ENCODE measurements at regions not wholly inside any gene's neighbourhood (a gene's known extent, or its start where the extent isn't known, plus 50 kb on each side); places are given as distances from the start of the nearest gene placed in this dataset.

GRCh38 chr6:134784336-134784735 lies 165.6 kb downstream of the ALDH8A1 start:
- no peaks in the 10 kb centered on the region for H3K23me2 ChIP-seq (ENCODE audit: low read depth, low read length)
- no peak overlapping the region for H3K56ac ChIP-seq (replicated peaks; ENCODE audit: insufficient read length, low read depth, low read length)
- CTCF ChIA-PET (ENCODE audit: partially characterized antibody), result interaction anchor here (0.9 kb wide), 1 partner anchor 43 kb away, joined by 3 read pairs; no protein-coding TSS in a partner anchor
- H3K4me1 ChIP-seq (replicated peaks in 1 of 4; ENCODE audit: control insufficient read depth in 3 of 4, insufficient read depth in 4 of 4, low read length in 3 of 4), result no peaks in the 10 kb centered on the region
- no peaks in the 10 kb centered on the region for H3K79me1 ChIP-seq (ENCODE audit: low read depth, low read length)
- H3K4me2 ChIP-seq (ENCODE audit: insufficient read depth in 1 of 2, low read depth in 2 of 2, low read length in 2 of 2), result no peak overlapping the region
- H3K9ac ChIP-seq (replicated peaks in 1 of 4; ENCODE audit: extremely low read depth in 1 of 4, low read depth in 3 of 4, low read length in 3 of 4), result no peak overlapping the region
- DNase-seq (ENCODE audit: low read depth in 1 of 2, low spot score in 2 of 2) (no peak), FAIRE-seq (no peak)
- H3K79me2 ChIP-seq (ENCODE audit: control insufficient read depth in 1 of 2, insufficient read depth in 2 of 2, low read length in 2 of 2), result no peaks in the 10 kb centered on the region
- POLR2A ChIA-PET (ENCODE audit: partially characterized antibody), result no interaction called here
- H2AK5ac ChIP-seq (ENCODE audit: low read depth, low read length), result no peak overlapping the region
- no peak overlapping the region for H2BK20ac ChIP-seq (ENCODE audit: low read length)
- no peak overlapping the region for H3K23ac ChIP-seq (ENCODE audit: insufficient read length)
- H3K4me3 ChIP-seq (ENCODE audit: extremely low read depth in 1 of 4, insufficient read depth in 2 of 4, low read depth in 3 of 4, low read length in 4 of 4), result no peak overlapping the region
- WGBS, 2 experiments (ENCODE audit: extremely low coverage in 1 of 2, insufficient coverage in 1 of 2, insufficient read length in 1 of 2, insufficient replicate concordance in 2 of 2, low coverage in 1 of 2, low lambda C conversion rate in 2 of 2, missing lambda C conversion rate in 1 of 2), result 89% methylated on average over 2 of the region's 2 CpGs; no CpG with 5 or more reads in 1 of the 2 experiments
- H3K27ac ChIP-seq (ENCODE audit: low read depth, low read length), result no peak overlapping the region
- no peak overlapping the region for H4K5ac ChIP-seq (ENCODE audit: insufficient read length, low read depth, low read length)
- H2BK12ac ChIP-seq (ENCODE audit: low read depth, low read length), result no peak overlapping the region
- no peak overlapping the region for H2BK5ac ChIP-seq (ENCODE audit: low read depth, low read length)
- H3K9me3 ChIP-seq (ENCODE audit: insufficient read depth in 2 of 2, low read depth in 1 of 2, low read length in 1 of 2), result peaks cover 0 to under 1% of the 10 kb centered on the region in 2 experiments; a peak in 1 of 4 replicates
- no peak overlapping the region for H3K18ac ChIP-seq (ENCODE audit: extremely low read depth, low read length)
- no peak overlapping the region for H4K8ac ChIP-seq (ENCODE audit: extremely low read depth, insufficient read depth, low read length)
- H3K36me3 ChIP-seq (ENCODE audit: control insufficient read depth in 2 of 4, insufficient read depth in 4 of 4, low read length in 3 of 4), result no peaks in the 10 kb centered on the region; a peak in 1 of 8 replicates
- no peak overlapping the region for H2AFZ ChIP-seq (ENCODE audit: low read length)
- no peaks in the 10 kb centered on the region for H4K20me1 ChIP-seq (replicated peaks in 1 of 2; ENCODE audit: control insufficient read depth in 1 of 2, insufficient read depth in 2 of 2, low read length in 2 of 2)
- H2BK120ac ChIP-seq (replicated peaks; ENCODE audit: low read depth, low read length), result no peak overlapping the region
- H3K27me3 ChIP-seq (replicated peaks in 1 of 4; ENCODE audit: control insufficient read depth in 3 of 4, extremely low read depth in 1 of 4, insufficient read depth in 3 of 4, low read length in 3 of 4), result no peaks in the 10 kb centered on the region
- H4K91ac ChIP-seq (replicated peaks; ENCODE audit: insufficient read length, low read length), result no peak overlapping the region
- no peak overlapping the region for H3K4ac ChIP-seq (replicated peaks; ENCODE audit: insufficient read length, low read depth, low read length)
- no peak overlapping the region for H3K14ac ChIP-seq (ENCODE audit: insufficient read length)
- no peak overlapping the region for H2BK15ac ChIP-seq (ENCODE audit: low read length)
- TF ChIP-seq ATF3 (IDR thresholded peaks at IDR 0.05; ENCODE audit: insufficient read depth, low read depth, low read length), result no peak
- no peak for TF ChIP-seq MAX (IDR thresholded peaks at IDR 0.05)
- no peak for TF ChIP-seq MAFK (IDR thresholded peaks at IDR 0.05; ENCODE audit: low read depth, low read length)
- TF ChIP-seq NRF1 (IDR thresholded peaks at IDR 0.05; ENCODE audit: low read depth, low read length), result no peak
- no peak for TF ChIP-seq SP2 (IDR thresholded peaks at IDR 0.05; ENCODE audit: low read length)
